Upper lobe of right lung (tissue), 1 donor: ENCODE measurements at regions not wholly inside any gene's neighbourhood (a gene's known extent, or its start where the extent isn't known, plus 50 kb on each side); places are given as distances from the start of the nearest gene placed in this dataset. TPM values are rescaled to one million over a fixed set of nuclear protein-coding genes. Genes with fewer than 3 reads are reported as not detected.

Source experiments
- ATAC-seq: fragments of 200-7000 bp; cut with Tn5 transposase; one replicate; pipeline ENCODE4 v1.9.1; 2020; ENCODE audit warnings: mild to moderate bottlenecking, moderate library complexity
- DNase-seq: peaks from one replicate; pipeline ENCODE4 v3.0.0-alpha.2; 2020
- H3K27ac ChIP-seq: fragments of 200-600 bp; one replicate; pipeline ENCODE4 v1.8.0; 2022
- H3K27me3 ChIP-seq: fragments of 200-600 bp; one replicate; pipeline ENCODE4 v1.8.0; 2022; ENCODE audit warnings: mild to moderate bottlenecking
- H3K36me3 ChIP-seq: fragments of 200-600 bp; one replicate; pipeline ENCODE4 v1.8.0; 2022
- H3K4me1 ChIP-seq: fragments of 200-600 bp; one replicate; pipeline ENCODE4 v1.8.0; 2022
- H3K4me3 ChIP-seq: fragments of 200-600 bp; one replicate; pipeline ENCODE4 v1.8.0; 2022; ENCODE audit warnings: mild to moderate bottlenecking
- H3K9me3 ChIP-seq: fragments of 200-600 bp; one replicate; pipeline ENCODE4 v1.8.0; 2022
- CTCF ChIP-seq: fragments of 200-600 bp; IDR thresholded peaks from one replicate; pipeline ENCODE4 v1.8.0; 2022; ENCODE audit warnings: antibody characterized with exemption
- intact Hi-C: fragments of 100-400 bp; cut with DNase I; formaldehyde crosslinking; loops from one replicate; pipeline ENCODE4 v1.11.0; 2022
- microRNA-seq: library from miRNA; unstranded; fragments of <30 nt; microRNA quantifications from one replicate; pipeline ENCODE4 v1.2.0, GENCODE V29; 2020; ENCODE audit warnings: borderline microRNAs expressed
- donor health status: DM: no; HTN: yes; CAD: no; lungs with severe emphysema.

- no peaks in the 10 kb centered on the region for H3K27me3 ChIP-seq
- no peaks in the 10 kb centered on the region for H3K9me3 ChIP-seq
- no peak overlapping the region for H3K27ac ChIP-seq
- H3K36me3 ChIP-seq = no peaks in the 10 kb centered on the region
- intact Hi-C loops = no loop called here
- no peaks in the 10 kb centered on the region for H3K4me1 ChIP-seq
- ATAC-seq (peak; percentile 28), DNase-seq (no peak)
- H3K4me3 ChIP-seq = no peak overlapping the region
- TF ChIP-seq CTCF = no peak
Observed at GRCh38 chr15:62989366-62990055, 53.0 kb upstream of the TPM1 start.

GRCh38 chr15:62991698-62992097 lies 50.8 kb upstream of the TPM1 start:
- no peak for ATAC-seq
- TF ChIP-seq CTCF = no peak
- Histone ChIP-seq H3K4me1 (no peaks in the 10 kb centered on the region), H3K4me3 (no peak overlapping the region), H3K27ac (no peak overlapping the region), H3K36me3 (no peaks in the 10 kb centered on the region), H3K27me3 (no peaks in the 10 kb centered on the region), H3K9me3 (no peaks in the 10 kb centered on the region)
- intact Hi-C loops = no loop called here
- no peak for DNase-seq

GRCh38 chr15:62992302-62992701 lies 50.2 kb upstream of the TPM1 start:
- no peak for ATAC-seq
- H3K4me1 ChIP-seq = no peaks in the 10 kb centered on the region

More at GRCh38 chr15:62992302-62992701, 50.2 kb upstream of the TPM1 start:
- intact Hi-C loops = no loop called here
- H3K36me3 ChIP-seq = no peaks in the 10 kb centered on the region
- no peaks in the 10 kb centered on the region for H3K27me3 ChIP-seq
- TF ChIP-seq CTCF = no peak
- no peak overlapping the region for H3K27ac ChIP-seq
- H3K9me3 ChIP-seq = no peaks in the 10 kb centered on the region
- no peak overlapping the region for H3K4me3 ChIP-seq
- no peak for DNase-seq

Small RNA genes in the stretch of these regions (microRNA-seq; reads per million reads assigned to microRNA genes)
- 29.2 reads per million, percentile 50 among the genes with 10 or more reads in this experiment for gene MIR190A
- not detected for gene MIR6085
- gene MIR8067 = not detected
